Embryonic facial prominence (tissue), 1 donor: ENCODE measurements at regions not wholly inside any gene's neighbourhood (a gene's known extent, or its start where the extent isn't known, plus 50 kb on each side); places are given as distances from the start of the nearest gene placed in this dataset.

Source experiments
- DNase-seq: peaks from one replicate; pipeline ENCODE4 v3.0.0-alpha.2; 2016; ENCODE audit errors: extremely low spot score

DNA sequence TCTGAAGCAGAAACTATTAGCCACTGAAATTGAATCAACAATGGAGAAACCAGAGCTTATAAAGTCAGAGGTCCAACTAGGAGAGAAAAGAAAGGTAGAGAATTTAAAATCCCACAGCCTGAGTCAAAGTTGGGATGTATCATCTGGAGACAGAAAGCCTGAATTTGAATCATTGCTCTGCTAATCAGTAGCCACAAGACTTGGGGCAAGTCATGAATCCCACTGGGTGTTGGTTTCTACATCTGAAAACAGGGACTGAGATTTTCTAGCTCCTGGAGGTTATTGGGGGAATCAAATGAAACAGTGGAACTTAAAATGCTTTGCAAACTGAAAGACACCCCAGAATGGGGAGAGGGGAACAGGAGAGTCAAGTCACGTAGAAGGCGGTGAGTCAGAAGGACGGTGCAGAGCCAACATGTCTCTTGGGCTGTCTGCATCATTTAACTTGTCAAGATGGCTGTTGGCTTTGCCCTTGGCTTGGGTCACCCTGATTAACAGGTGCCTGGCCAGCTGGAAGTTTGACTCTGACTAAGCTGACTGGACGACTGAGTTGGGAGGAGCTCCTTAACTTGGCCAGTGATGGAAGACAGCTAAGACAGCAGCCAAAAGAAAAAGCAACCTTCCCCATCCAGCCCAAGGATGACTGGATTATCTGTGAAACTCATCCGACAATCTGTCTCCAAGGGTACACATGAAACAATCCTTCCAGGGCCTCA, 60.6 kb upstream of the ADRA1B start:
- DNase-seq, result no peak

DNA sequence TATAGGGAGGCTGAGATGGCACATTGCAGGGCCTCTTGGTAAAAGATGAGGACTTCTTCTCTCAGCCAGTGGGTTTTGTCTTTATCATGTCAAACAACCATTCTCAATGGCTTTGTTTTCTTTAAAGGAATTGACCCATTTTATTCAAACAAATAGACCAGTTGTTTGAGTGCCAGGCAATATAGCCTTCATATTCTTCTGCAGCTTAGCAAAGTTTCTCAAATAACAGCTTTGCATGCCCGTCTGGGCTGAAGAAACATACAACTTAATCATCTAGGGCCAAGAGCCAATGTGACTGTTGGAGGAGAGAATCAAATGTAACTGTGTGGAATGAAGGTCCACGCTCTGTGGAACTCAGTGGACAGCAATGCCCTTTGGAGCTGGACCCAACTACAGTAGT, 57.4 kb upstream of the ADRA1B start:
- DNase-seq, result no peak

DNA sequence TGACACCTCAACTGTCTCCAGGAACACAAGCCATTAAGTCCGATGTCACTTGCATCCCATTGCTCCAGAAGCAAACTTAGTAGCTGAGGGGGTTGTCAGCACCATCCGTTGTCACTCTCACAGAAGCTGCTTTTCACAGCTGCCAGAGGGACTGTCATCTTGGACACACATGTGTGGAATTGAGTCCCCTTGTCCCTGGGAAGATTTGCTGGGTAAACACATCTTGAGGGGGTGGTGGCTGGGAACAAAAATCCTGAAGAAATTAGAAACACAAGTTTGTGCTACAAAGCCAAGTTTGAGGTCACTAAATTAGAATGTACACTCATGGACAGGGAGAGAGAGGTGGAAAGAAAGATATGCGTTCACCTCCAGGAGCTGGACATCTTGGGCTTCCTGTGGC, 55.2 kb upstream of the ADRA1B start:
- DNase-seq, result no peak

DNA sequence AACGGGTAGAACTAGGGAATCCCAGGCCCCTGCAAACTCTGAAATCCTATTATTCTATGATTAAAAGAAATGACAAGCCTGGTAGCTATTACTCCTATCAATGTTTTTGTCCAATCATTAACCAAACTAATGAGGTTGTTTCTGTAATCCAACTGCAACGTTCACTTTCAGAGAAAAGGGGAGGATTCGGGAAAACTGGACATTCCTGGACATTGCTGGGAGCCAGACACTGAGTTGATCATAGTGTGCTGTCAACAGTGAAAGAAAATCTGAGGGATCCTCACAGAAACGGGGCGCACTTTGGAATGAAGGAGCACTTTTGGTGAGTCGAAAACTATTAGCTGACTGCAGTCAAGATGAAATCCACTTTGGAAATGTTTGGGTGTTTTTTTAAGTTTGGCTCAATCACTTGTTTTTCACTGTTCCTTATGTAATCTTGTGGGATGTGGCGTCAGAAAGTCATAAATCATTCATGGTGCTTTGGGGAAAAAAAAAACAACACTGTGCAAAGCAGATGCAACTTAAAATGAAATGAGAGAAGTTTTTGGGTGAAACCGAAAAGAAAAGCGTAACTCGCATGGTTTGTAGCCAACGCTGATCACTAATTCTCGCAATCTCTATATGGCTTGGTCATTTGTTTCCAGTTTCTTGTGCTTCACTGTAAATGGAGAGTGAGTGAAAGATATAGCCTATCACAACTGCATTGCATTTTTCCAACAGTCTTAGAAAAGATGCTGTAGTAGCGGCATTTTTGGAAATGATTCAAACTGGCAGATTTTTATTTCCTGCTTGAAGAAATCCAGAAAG, 51.2 kb upstream of the ADRA1B start:
- no peak for DNase-seq

DNA sequence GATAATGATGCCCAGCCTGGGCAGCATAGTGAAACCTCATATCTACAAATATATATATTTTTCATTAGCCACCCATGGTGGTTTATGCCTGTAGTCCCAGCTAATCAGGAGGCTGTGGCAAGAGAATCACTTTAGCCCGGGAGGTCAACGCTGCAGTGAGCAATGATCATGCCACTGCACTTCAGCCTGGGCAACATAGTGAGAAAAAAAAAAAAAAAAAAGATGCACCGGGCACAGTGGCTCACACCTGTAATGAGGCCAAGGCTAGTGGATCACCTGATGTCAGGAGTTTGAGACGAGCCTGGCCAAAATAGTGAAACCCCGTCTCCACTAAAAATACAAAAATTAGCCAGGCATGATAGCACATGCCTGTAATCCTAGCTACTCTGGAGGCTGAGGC, 50.2 kb upstream of the ADRA1B start:
- DNase-seq, result no peak
